DND-41 (cell line): ENCODE measurements at regions not wholly inside any gene's neighbourhood (a gene's known extent, or its start where the extent isn't known, plus 50 kb on each side); places are given as distances from the start of the nearest gene placed in this dataset.

Source experiments
- CTCF ChIP-seq: IDR thresholded peaks from 2 replicates; pipeline ENCODE4 v1.5.1; 2012; ENCODE audit warnings: borderline replicate concordance, low read length, moderate library complexity, mild to moderate bottlenecking; ENCODE audit not compliant: poor library complexity, severe bottlenecking; ENCODE audit errors: extremely low read depth
- EZH2 ChIP-seq: IDR thresholded peaks from 3 replicates; pipeline ENCODE4 v1.6.1; 2012; ENCODE audit warnings: borderline replicate concordance, low read depth, mild to moderate bottlenecking, moderate library complexity, low read length, inconsistent platforms; ENCODE audit not compliant: severe bottlenecking

GRCh38 chr4:19262467-19262866, 989.2 kb upstream of the SLIT2 start:
- no peak for TF ChIP-seq CTCF
- TF ChIP-seq EZH2: no peak
